Type B pancreatic cell (in vitro differentiated cells): ENCODE measurements at regions not wholly inside any gene's neighbourhood (a gene's known extent, or its start where the extent isn't known, plus 50 kb on each side); places are given as distances from the start of the nearest gene placed in this dataset.
"Not testable (repeated sequence)": the region's sequence is repeated elsewhere in the genome, so short reads cannot be mapped to it uniquely, and the experiment has no call there.

ENCODE experiments used
- DNase-seq: peaks from one replicate; pipeline ENCODE4 v3.0.0; 2021; ENCODE audit warnings: mixed read lengths; ENCODE audit not compliant: unreplicated experiment; ENCODE audit errors: extremely low spot score
- H3K27ac Mint-ChIP-seq: 2 replicates; pipeline ENCODE4 v1.8.0; 2021; ENCODE audit warnings: mild to moderate bottlenecking, mixed read lengths
- H3K27me3 Mint-ChIP-seq: 2 replicates; pipeline ENCODE4 v1.8.0; 2021; ENCODE audit warnings: mixed read lengths
- H3K36me3 Mint-ChIP-seq: 2 replicates; pipeline ENCODE4 v1.8.0; 2021; ENCODE audit warnings: mixed read lengths
- H3K4me1 Mint-ChIP-seq: one replicate; pipeline ENCODE4 v1.8.0; 2021; ENCODE audit warnings: mixed read lengths; ENCODE audit not compliant: unreplicated experiment
- H3K4me3 Mint-ChIP-seq: 2 replicates; pipeline ENCODE4 v1.8.0; 2021; ENCODE audit warnings: mild to moderate bottlenecking, mixed read lengths
- H3K9me3 Mint-ChIP-seq: 2 replicates; pipeline ENCODE4 v1.8.0; 2021; ENCODE audit warnings: mixed read lengths
- TF ChIP-seq, protein P1 (sequence below): fragments of 200-600 bp; sonication (generic); conservative IDR thresholded peaks from 2 replicates; pipeline ENCODE4 v1.5.0; 2021; ENCODE audit warnings: antibody characterized with exemption, mild to moderate bottlenecking

DNA sequence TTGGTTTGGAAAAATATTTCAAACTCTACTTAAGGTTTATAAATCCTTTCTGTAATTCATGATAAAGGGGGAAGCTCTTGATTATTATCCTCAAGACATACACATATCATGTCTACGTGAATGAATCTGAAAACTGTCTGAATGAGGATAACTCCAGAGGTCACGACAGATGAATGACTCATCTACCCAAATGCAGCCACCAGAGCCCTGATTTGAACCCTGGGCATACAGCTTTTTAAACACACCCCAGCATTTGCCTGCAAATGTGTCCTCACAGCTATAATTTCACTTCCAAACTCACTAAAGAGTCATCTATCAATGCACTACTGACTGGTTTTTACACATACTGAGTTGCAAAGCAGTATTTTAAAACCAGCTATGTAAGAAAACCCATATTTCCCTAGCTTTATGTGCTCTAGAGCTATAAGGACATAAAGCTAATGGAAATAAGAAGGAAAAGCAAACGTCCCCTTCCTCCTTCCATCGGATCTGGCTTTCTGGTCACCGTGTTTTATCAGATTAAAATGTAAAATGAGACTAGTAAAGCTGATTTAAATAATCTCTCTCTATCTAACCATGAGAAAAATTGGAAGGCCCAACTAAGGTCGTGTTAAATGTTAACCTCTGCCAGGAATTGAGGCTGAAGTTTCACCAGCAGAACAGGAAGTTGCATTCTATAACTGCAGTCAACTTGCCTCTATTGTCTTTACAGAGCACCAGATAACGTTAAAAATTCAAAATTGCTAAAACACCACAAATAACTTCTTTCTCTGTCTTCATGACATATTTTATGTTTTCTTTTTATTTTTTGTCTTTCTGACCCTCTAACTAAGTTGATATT is 63.1 kb upstream of the SPP1 start:
- Mint-ChIP-seq H3K4me1 (peaks cover 27% of the 10 kb centered on the region), H3K27me3 (no peaks in the 10 kb centered on the region), H3K27ac (peak overlapping the region; percentile 84), H3K4me3 (peak overlapping the region; percentile 61), H3K36me3 (peaks cover 3% of the 10 kb centered on the region), H3K9me3 (peaks cover 4% of the 10 kb centered on the region)
- TF ChIP-seq, protein P1, sequence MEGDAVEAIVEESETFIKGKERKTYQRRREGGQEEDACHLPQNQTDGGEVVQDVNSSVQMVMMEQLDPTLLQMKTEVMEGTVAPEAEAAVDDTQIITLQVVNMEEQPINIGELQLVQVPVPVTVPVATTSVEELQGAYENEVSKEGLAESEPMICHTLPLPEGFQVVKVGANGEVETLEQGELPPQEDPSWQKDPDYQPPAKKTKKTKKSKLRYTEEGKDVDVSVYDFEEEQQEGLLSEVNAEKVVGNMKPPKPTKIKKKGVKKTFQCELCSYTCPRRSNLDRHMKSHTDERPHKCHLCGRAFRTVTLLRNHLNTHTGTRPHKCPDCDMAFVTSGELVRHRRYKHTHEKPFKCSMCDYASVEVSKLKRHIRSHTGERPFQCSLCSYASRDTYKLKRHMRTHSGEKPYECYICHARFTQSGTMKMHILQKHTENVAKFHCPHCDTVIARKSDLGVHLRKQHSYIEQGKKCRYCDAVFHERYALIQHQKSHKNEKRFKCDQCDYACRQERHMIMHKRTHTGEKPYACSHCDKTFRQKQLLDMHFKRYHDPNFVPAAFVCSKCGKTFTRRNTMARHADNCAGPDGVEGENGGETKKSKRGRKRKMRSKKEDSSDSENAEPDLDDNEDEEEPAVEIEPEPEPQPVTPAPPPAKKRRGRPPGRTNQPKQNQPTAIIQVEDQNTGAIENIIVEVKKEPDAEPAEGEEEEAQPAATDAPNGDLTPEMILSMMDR = no peak
- DNase-seq = no peak

DNA sequence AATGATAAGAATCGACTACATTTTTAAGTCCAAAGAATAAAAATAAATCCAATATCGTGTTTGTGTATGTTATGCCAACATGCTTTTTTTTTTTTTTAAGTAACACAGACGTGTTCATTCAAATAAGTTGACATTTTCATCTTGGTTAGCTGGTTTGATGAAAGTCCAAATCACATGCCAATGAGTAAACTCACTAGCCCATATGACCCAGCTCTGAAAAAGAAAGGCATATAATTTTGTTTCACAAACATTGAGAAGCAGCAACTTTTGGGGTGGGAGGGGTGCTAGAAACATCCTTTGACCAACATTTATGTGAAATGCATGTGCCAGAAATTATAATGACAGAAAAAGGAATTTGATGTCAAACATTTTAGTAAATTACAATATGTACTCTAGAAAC is 61.6 kb upstream of the SPP1 start:
- H3K27me3 Mint-ChIP-seq = no peaks in the 10 kb centered on the region
- TF ChIP-seq, protein P1 = no peak
- H3K36me3 Mint-ChIP-seq = no peaks in the 10 kb centered on the region
- H3K9me3 Mint-ChIP-seq = peaks cover 4% of the 10 kb centered on the region
- H3K27ac Mint-ChIP-seq = no peak overlapping the region
- no peak overlapping the region for H3K4me3 Mint-ChIP-seq
- H3K4me1 Mint-ChIP-seq = peaks cover 31% of the 10 kb centered on the region
- no peak for DNase-seq

DNA sequence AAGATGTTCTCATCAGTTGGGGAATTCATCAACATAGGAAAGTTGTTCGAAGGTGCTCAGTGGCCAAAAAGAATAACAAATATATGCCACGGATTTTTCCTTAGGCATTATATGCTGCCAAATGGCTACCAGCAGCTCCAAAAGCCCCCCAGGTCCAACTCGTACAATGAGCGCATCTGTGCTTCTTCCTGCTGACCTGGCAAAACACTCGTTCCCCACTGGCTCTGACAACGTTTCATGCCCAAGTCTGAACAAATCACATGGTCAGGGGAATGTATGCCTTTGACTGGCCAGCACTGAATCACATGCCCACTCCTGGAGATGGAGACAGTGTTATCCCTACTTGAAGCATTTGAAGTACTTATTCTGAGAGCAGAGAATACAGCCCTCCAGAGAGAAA is 59.9 kb upstream of the SPP1 start:
- Mint-ChIP-seq H3K27me3 (peaks cover 3% of the 10 kb centered on the region), H3K36me3 (no peaks in the 10 kb centered on the region), H3K4me1 (peaks cover 29% of the 10 kb centered on the region), H3K4me3 (no peak overlapping the region), H3K27ac (no peak overlapping the region), H3K9me3 (no peaks in the 10 kb centered on the region)
- TF ChIP-seq, protein P1 = no peak
- no peak for DNase-seq

DNA sequence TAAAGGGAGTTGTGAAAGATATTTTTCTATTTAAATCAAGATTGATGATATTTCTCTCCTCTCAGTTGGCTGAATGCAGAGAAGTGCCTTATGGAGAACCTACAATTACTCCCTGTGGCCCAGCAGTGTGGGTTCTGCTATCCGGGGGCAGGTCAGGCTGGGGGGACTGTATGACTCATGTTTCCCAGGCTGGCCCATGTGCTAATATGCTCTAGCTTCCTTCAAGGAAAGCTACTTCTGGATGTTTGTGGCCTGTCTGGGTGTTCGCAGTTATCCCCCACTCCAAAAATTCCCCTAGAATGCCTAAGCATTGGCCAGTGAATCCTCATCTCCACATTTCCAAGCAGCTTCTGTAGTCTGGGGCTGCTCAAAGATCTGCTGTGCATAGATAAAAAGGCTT is 58.9 kb upstream of the SPP1 start:
- TF ChIP-seq, protein P1 = no peak
- Mint-ChIP-seq H3K4me1 (peaks cover 23% of the 10 kb centered on the region), H3K36me3 (no peaks in the 10 kb centered on the region), H3K9me3 (peaks cover 2% of the 10 kb centered on the region), H3K4me3 (no peak overlapping the region), H3K27me3 (peaks cover 8% of the 10 kb centered on the region), H3K27ac (no peak overlapping the region)
- DNase-seq = no peak

DNA sequence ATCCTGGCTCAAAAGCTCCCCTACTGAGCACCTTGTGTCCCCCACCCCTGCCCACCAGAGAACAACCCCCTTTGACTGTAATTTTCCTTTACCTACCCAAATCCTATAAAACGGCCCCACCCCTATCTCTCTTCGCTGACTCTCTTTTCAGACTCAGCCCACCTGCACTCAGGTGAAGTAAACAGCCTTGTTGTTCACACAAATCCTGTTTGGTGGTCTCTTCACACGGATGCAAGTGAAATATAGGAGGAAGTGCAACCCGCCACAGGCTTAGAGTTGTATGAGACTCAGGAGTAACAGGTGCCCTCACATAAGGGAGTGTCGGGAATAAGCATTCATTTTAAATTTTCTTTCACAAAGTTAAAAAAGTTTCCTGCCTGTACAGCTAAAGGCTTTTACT is 57.6 kb upstream of the SPP1 start:
- DNase-seq, H3K36me3 Mint-ChIP-seq, H3K4me3 Mint-ChIP-seq, H3K27ac Mint-ChIP-seq, H3K9me3 Mint-ChIP-seq: not testable (repeated sequence)
- H3K4me1 Mint-ChIP-seq = peaks cover 12% of the 10 kb centered on the region
- H3K27me3 Mint-ChIP-seq = peaks cover 21% of the 10 kb centered on the region

DNA sequence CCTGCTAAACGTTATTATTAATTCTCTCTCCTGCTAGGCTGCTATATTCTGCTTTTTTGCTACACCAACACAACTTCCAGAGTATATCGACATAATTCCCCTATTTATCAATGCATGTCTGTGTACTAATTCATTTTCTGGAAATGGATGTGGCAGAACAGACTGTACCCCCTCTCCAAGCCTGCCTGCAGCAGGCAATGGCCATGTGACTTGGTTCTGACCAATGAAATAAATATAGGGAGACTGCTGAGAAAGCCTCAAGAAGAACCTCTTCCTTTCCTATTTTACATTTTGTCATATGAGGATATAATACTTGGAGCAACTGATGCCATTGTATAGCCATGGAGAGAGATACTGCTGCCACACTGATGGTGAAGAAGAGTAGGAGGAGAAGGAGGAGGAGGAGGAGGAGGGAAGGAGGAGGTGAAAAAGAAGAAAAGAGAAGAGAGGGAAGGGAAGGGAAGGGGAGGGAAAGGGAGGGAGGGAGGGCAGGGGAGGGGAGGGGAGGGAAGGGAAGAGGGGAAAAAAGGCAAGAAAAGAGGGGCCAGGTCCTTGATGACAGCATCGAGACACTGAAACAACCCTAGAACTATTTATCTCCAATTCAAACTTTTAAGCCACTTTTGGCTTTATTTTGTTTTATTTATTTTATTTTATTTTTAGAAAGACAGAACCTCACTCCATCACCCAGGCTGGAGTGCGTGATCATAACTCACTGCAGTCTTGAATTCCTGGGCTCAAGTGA is 57.0 kb upstream of the SPP1 start:
- no peak overlapping the region for H3K27ac Mint-ChIP-seq

DNA sequence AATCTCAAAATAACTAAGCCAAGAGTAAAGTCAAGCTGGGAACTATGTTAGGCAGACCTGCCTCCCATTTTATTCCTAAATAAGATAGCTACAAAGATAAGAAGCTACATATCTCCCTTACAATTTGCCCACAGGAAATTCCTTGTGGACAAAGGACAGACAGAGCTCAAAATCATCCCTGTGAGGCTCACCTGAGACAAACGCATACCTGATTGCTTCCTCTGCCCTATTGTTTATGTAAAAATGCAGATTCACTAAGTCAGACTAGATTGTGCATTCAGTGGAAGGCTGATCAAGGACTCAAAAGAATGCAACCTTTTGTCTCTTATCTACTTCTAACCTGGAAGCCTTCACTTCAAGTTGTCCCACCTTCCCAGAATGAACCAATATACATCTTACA is 56.2 kb upstream of the SPP1 start:
- H3K4me1 Mint-ChIP-seq, H3K4me3 Mint-ChIP-seq, H3K9me3 Mint-ChIP-seq, DNase-seq, H3K36me3 Mint-ChIP-seq: not testable (repeated sequence)
- H3K27me3 Mint-ChIP-seq = peaks cover 33% of the 10 kb centered on the region
- peak overlapping the region; percentile 43 for H3K27ac Mint-ChIP-seq

More for the DNA sequence above, 57.0 kb upstream of the SPP1 start:
- Mint-ChIP-seq H3K36me3 (no peaks in the 10 kb centered on the region), H3K27me3 (peaks cover 27% of the 10 kb centered on the region), H3K4me1 (peaks cover 9% of the 10 kb centered on the region), H3K9me3 (peaks cover 4% of the 10 kb centered on the region), H3K4me3 (no peak overlapping the region)
- TF ChIP-seq, protein P1 = no peak
- DNase-seq = no peak
